Omental fat pad (tissue), 3 donors: ENCODE measurements at regions not wholly inside any gene's neighbourhood (a gene's known extent, or its start where the extent isn't known, plus 50 kb on each side); places are given as distances from the start of the nearest gene placed in this dataset.
A peak's percentile ranks its signal among the peaks of the same experiment; 100 is the strongest.

Experiments used
- ATAC-seq: fragments of 150-250 bp; one replicate; pipeline ENCODE4 v1.9.1; 2016; ENCODE audit warnings: mild to moderate bottlenecking, moderate library complexity; ENCODE audit not compliant: low FRiP score
- DNase-seq: peaks from one replicate; pipeline ENCODE4 v3.0.0-alpha.2; 2019; ENCODE audit warnings: low spot score
- CTCF ChIP-seq, 3 donors: fragments of 450-650 bp; IDR thresholded peaks; one replicate each; pipeline ENCODE4 v1.5.1; 2016 to 2017; ENCODE audit warnings: antibody characterized with exemption in 3 of 3, mild to moderate bottlenecking in 3 of 3, moderate library complexity in 2 of 3

GRCh38 chr7:116310141-116310540 is 99.8 kb downstream of the TES start:
- DNase-seq (no peak), ATAC-seq (no peak)
- no peak for TF ChIP-seq CTCF (IDR thresholded peaks at IDR 0.05)

DNA sequence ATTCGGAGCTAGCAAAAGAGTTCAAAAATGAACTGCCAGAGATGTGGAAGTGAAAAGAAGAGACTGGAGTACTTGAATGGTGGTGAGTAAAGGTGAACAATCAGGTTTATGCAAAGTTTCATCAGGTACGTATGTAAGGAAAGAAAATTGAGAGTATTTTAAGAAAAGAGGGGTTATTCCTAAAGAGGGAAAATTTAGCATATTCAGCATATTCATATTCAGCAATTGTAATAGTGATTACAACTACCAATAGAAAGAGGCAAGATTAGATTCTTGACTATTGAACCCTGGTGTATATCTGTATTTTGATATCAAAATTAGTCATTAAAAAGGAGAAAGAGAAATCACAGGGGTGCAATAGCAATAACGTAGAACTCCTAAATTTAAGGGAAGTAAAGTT is 100.9 kb downstream of the TES start:
- ATAC-seq (no peak), DNase-seq (no peak)
- no peak for TF ChIP-seq CTCF (IDR thresholded peaks at IDR 0.05)

- no peak for ATAC-seq
- no peak for TF ChIP-seq CTCF (IDR thresholded peaks at IDR 0.05)
- DNase-seq: no peak
Measured at GRCh38 chr7:116311816-116312471, 101.6 kb downstream of the TES start.

GRCh38 chr7:116315293-116315692 is 105.0 kb downstream of the TES start:
- DNase-seq (no peak), ATAC-seq (no peak)
- no peak for TF ChIP-seq CTCF (IDR thresholded peaks at IDR 0.05)

- DNase-seq: no peak
- no peak for ATAC-seq
- no peak for TF ChIP-seq CTCF (IDR thresholded peaks at IDR 0.05)
Measured at GRCh38 chr7:116315803-116316202, 105.5 kb downstream of the TES start.

DNA sequence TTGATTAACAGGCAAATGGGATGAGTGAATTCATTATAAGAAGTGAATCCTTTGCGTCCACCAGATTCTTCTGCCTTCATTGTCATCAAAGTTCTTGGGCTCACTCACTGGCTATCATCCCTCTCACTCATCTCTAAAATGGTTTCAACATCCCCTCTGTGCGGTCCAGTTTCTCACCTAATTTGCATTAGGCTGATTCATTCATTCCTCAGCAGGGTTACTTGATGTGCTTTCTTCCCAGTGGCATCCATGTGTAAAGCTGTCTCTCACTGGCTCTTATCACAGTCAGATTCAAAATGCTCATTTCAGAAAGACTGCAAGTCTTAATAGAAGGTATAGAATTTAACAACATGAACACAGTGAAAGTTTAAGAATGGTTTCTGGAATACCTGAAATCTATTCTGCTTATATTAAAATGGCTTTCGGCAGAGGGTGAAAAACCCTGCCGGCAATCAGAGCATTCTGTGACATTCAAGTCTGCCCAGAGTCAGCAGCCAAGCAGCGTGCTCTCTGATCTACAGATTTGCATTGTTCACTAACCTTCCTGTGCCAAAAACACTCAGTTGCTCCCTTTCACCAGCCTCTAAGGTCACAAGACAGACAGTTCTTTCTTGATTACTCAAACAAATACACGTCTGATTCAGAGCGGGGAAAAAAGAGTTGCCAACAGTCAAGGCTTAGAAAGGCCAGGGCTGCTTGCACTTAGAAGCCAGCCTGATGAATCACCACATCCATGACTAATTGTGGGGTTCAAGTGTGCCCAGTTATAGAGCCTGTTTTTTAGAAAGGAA is 106.7 kb downstream of the TES start:
- ATAC-seq (peak; percentile 97), DNase-seq (peak; percentile 22)
- TF ChIP-seq CTCF (IDR thresholded peaks at IDR 0.05): no peak

DNA sequence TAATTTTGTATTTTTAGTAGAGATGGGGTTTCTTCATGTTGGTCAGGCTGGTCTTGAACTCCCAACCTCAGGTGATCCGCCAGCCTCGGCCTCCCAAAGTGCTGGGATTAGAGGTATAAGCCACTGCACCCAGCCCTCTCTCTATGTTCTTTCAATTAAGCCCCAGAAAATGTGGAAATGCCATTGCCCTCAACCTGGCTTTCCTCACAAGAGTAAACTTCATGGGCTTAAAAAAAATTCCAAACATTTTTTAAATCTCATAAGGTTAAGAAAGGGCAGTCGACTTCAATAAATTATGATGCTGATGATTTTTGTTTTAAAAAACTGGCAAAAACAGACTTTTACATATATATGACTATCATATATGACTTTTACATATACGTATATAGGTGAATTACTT is 107.6 kb downstream of the TES start:
- ATAC-seq (no peak), DNase-seq (no peak)
- TF ChIP-seq CTCF (IDR thresholded peaks at IDR 0.05): no peak
